ENCODE measurements at regions not wholly inside any gene's neighbourhood (a gene's known extent, or its start where the extent isn't known, plus 50 kb on each side); places are given as distances from the start of the nearest gene placed in this dataset.

DNA sequence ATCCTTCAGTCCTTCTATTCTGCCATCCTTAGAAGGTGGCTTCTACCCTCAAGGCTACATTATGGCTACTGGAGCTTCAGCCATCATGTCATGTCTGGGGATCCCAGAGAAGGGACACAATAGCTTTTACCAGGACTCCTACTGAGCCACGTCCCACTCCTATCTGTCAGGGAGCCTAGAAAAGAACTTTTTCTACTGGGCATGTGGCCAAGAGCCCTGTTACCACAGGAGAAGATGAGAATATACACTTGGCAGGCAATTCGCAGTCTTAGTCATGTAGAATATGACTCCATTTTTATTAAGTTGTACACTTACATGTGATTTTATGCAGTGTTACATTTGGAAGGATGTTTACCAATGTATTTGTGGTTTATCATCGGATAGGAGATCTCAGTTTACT, 64.6 kb upstream of the KCNMA1 start:
- Histone ChIP-seq H3K27ac (ENCODE audit: low read depth, low read length, poor library complexity, severe bottlenecking) (no peak overlapping the region), H3K9me3 (ENCODE audit: low read length) (no peaks in the 10 kb centered on the region), H4K20me1 (ENCODE audit: insufficient read depth, low read length) (no peaks in the 10 kb centered on the region), H3K4me3 (ENCODE audit: low read depth, low read length, poor library complexity, severe bottlenecking) (no peak overlapping the region), H2AFZ (ENCODE audit: low read length) (no peak overlapping the region), H3K9me2 (ENCODE audit: low read depth, low read length) (no peaks in the 10 kb centered on the region), H3K27me3 (ENCODE audit: insufficient read depth, low read length) (no peaks in the 10 kb centered on the region), H3F3A (ENCODE audit: insufficient read depth, low read length) (no peaks in the 10 kb centered on the region), H3K4me1 (ENCODE audit: insufficient read depth, low read length, severe bottlenecking) (no peaks in the 10 kb centered on the region), H3K9ac (ENCODE audit: low read length) (no peak overlapping the region), H3K79me2 (ENCODE audit: insufficient read depth, low read length) (no peaks in the 10 kb centered on the region), H3K36me3 (ENCODE audit: insufficient read depth, low read length) (no peaks in the 10 kb centered on the region), H3K4me2 (ENCODE audit: low read length) (no peak overlapping the region)
- TF ChIP-seq, protein P1, sequence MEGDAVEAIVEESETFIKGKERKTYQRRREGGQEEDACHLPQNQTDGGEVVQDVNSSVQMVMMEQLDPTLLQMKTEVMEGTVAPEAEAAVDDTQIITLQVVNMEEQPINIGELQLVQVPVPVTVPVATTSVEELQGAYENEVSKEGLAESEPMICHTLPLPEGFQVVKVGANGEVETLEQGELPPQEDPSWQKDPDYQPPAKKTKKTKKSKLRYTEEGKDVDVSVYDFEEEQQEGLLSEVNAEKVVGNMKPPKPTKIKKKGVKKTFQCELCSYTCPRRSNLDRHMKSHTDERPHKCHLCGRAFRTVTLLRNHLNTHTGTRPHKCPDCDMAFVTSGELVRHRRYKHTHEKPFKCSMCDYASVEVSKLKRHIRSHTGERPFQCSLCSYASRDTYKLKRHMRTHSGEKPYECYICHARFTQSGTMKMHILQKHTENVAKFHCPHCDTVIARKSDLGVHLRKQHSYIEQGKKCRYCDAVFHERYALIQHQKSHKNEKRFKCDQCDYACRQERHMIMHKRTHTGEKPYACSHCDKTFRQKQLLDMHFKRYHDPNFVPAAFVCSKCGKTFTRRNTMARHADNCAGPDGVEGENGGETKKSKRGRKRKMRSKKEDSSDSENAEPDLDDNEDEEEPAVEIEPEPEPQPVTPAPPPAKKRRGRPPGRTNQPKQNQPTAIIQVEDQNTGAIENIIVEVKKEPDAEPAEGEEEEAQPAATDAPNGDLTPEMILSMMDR (IDR thresholded peaks at IDR 0.05; ENCODE audit: low read length): no peak
- TF ChIP-seq EZH2 (IDR thresholded peaks at IDR 0.05; ENCODE audit: borderline replicate concordance, low read length): no peak

DNA sequence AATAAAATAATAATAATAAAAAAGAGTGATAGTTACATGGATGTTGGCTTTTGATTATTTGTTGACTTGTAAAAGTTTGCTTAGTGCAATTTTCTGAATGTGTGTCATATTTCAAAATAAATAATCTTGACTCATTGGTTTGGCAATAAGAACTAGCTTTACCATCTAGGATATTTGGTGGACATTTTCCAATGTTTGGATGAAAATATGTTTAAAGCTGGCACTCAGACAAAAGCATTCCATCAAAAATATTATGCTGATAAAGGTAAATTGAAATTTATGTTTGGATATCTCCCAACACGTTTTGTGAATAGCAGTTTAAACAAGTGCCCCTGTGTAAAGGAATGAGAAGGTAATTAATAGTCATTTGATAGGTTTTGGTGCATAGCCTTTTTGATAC, 62.5 kb upstream of the KCNMA1 start:
- H3K9me2 ChIP-seq (ENCODE audit: low read depth, low read length): no peaks in the 10 kb centered on the region
- no peaks in the 10 kb centered on the region for H3K36me3 ChIP-seq (ENCODE audit: insufficient read depth, low read length)

DNA sequence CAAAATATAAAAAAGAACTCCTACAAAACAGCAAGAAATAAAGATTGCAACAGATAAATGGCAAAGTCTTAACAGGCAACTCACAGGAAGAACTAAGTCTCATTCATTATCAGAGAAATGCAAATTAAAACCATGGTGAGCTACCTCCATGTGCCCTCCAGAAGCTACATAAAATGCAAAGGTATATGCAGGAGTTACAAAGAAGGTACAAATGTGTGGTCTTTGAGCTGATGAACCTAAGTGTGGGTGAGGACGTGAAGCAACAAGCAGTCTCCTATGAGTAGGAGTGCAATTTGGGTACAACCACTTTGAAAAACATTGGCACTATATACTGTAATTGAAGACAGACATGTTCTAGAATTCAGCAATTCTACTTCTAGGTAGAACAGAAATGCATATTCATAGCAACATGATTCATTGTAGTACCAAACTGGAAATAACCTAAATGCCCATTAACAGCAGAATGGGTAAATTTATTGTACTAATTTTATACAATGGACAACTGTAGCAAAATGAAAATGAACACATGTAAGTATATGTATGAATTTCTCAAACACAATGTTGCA, 61.6 kb upstream of the KCNMA1 start:
- no peak overlapping the region for H3K4me3 ChIP-seq (ENCODE audit: low read depth, low read length, poor library complexity, severe bottlenecking)
- no peaks in the 10 kb centered on the region for H3K9me3 ChIP-seq (ENCODE audit: low read length)
- no peak overlapping the region for H3K9ac ChIP-seq (ENCODE audit: low read length)
- H3K4me1 ChIP-seq (ENCODE audit: insufficient read depth, low read length, severe bottlenecking): no peaks in the 10 kb centered on the region
- no peaks in the 10 kb centered on the region for H3K9me2 ChIP-seq (ENCODE audit: low read depth, low read length)
- no peaks in the 10 kb centered on the region for H3F3A ChIP-seq (ENCODE audit: insufficient read depth, low read length)
- TF ChIP-seq, protein P1 (IDR thresholded peaks at IDR 0.05; ENCODE audit: low read length): no peak
- no peak for TF ChIP-seq EZH2 (IDR thresholded peaks at IDR 0.05; ENCODE audit: borderline replicate concordance, low read length)
- no peaks in the 10 kb centered on the region for H3K79me2 ChIP-seq (ENCODE audit: insufficient read depth, low read length)
- H2AFZ ChIP-seq (ENCODE audit: low read length): no peak overlapping the region
- no peaks in the 10 kb centered on the region for H3K27me3 ChIP-seq (ENCODE audit: insufficient read depth, low read length)
- no peaks in the 10 kb centered on the region for H4K20me1 ChIP-seq (ENCODE audit: insufficient read depth, low read length)
- H3K27ac ChIP-seq (ENCODE audit: low read depth, low read length, poor library complexity, severe bottlenecking): no peak overlapping the region
- no peaks in the 10 kb centered on the region for H3K36me3 ChIP-seq (ENCODE audit: insufficient read depth, low read length)
- no peak overlapping the region for H3K4me2 ChIP-seq (ENCODE audit: low read length)

More for the DNA sequence above, 62.5 kb upstream of the KCNMA1 start:
- H3K79me2 ChIP-seq (ENCODE audit: insufficient read depth, low read length): no peaks in the 10 kb centered on the region
- no peak overlapping the region for H2AFZ ChIP-seq (ENCODE audit: low read length)
- no peaks in the 10 kb centered on the region for H3K27me3 ChIP-seq (ENCODE audit: insufficient read depth, low read length)
- H4K20me1 ChIP-seq (ENCODE audit: insufficient read depth, low read length): no peaks in the 10 kb centered on the region
- H3F3A ChIP-seq (ENCODE audit: insufficient read depth, low read length): no peaks in the 10 kb centered on the region
- no peaks in the 10 kb centered on the region for H3K4me1 ChIP-seq (ENCODE audit: insufficient read depth, low read length, severe bottlenecking)
- TF ChIP-seq EZH2 (IDR thresholded peaks at IDR 0.05; ENCODE audit: borderline replicate concordance, low read length): no peak
- TF ChIP-seq, protein P1 (IDR thresholded peaks at IDR 0.05; ENCODE audit: low read length): no peak
- H3K4me2 ChIP-seq (ENCODE audit: low read length): no peak overlapping the region
- H3K9me3 ChIP-seq (ENCODE audit: low read length): no peaks in the 10 kb centered on the region
- no peak overlapping the region for H3K27ac ChIP-seq (ENCODE audit: low read depth, low read length, poor library complexity, severe bottlenecking)
- H3K4me3 ChIP-seq (ENCODE audit: low read depth, low read length, poor library complexity, severe bottlenecking): no peak overlapping the region
- no peak overlapping the region for H3K9ac ChIP-seq (ENCODE audit: low read length)

All from OCI-LY1 (cell line).